T-helper 1 cell treated with Interleukin-12 subunit alpha and Interleukin-12 subunit beta and Interleukin-4 antibody, amounts not matched to agents 30 μg/mL and 1 μg/mL, for 36 hours (primary cell): ENCODE measurements at regions not wholly inside any gene's neighbourhood (a gene's known extent, or its start where the extent isn't known, plus 50 kb on each side); places are given as distances from the start of the nearest gene placed in this dataset.

Source experiments
- H3K27ac Mint-ChIP-seq: one replicate; pipeline ENCODE4 v1.8.0; 2021; ENCODE audit warnings: mild to moderate bottlenecking, mixed read lengths
- H3K27me3 Mint-ChIP-seq: one replicate; pipeline ENCODE4 v1.8.0; 2021; ENCODE audit warnings: low read depth, mixed read lengths
- H3K36me3 Mint-ChIP-seq: one replicate; pipeline ENCODE4 v1.8.0; 2021; ENCODE audit warnings: low read depth, mixed read lengths
- H3K4me1 Mint-ChIP-seq: one replicate; pipeline ENCODE4 v1.8.0; 2021; ENCODE audit warnings: low read depth, mixed read lengths
- H3K4me3 Mint-ChIP-seq: one replicate; pipeline ENCODE4 v1.8.0; 2021; ENCODE audit warnings: mild to moderate bottlenecking, moderate library complexity, mixed read lengths
- H3K9me3 Mint-ChIP-seq: one replicate; pipeline ENCODE4 v1.8.0; 2021; ENCODE audit warnings: mixed read lengths

DNA sequence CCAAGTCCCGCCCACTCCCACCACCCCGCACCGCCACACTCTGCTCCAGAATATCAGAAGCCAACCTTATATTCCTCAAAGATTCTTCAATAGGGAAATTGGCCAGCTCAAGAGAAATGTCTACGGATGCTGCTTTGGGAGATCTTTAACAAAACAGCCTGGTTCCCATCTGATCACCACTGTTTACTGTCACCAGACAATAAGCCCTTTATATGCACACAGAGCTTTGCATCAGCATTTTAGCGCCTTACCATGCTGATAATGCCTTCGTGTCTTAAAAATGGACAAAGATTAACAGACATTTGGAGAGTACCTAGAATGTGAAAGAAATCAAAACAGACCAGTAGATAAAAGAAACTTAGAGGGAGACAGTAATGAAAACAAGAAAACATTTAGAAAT lies 141.7 kb upstream of the SYT6 start:
- Mint-ChIP-seq H3K27me3 (peaks cover 13% of the 10 kb centered on the region), H3K27ac (no peak overlapping the region), H3K4me1 (no peaks in the 10 kb centered on the region), H3K9me3 (no peaks in the 10 kb centered on the region), H3K4me3 (no peak overlapping the region), H3K36me3 (no peaks in the 10 kb centered on the region)

DNA sequence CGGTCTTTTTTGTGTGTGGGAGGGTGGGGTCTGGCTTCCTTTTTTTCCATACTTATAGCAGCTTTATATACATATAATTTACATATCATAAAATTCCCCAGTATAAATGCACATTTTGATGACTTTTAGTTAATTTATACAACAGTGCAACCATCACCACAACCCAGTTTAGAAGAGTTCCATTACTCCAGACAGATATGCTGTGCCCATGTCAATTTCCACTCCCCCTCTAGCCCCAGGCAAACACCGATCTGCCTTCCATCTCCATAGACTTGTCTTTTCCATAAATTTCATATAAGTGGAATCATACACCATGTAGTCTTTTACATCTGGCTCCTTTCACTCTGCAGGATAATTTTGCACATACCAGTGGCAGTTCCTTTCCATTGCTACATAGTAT lies 139.2 kb upstream of the SYT6 start:
- H3K4me3 Mint-ChIP-seq, result no peak overlapping the region
- H3K27me3 Mint-ChIP-seq, result peaks cover 13% of the 10 kb centered on the region
- no peaks in the 10 kb centered on the region for H3K36me3 Mint-ChIP-seq
- H3K4me1 Mint-ChIP-seq, result no peaks in the 10 kb centered on the region
- H3K9me3 Mint-ChIP-seq, result no peaks in the 10 kb centered on the region
- H3K27ac Mint-ChIP-seq, result no peak overlapping the region

DNA sequence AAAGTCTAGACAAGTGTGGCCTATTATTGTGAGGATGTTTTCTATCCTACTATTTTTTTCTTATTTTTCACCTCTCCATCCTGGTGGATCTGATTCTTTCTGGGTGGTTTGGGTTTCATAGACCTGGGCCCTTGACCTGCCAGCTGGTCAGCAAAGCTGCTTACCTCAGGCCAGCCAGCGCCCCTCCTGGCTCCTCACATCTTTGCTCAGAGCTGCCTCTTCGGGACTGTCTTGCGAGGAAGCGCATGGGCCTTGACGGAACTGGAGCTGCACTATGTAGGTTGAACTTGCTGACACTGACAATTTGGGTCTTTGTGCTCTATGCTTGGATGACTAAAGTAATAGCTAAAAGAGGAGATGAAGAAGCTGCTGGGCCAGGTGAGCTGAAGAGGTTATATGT lies 138.5 kb upstream of the SYT6 start:
- Mint-ChIP-seq H3K9me3 (no peaks in the 10 kb centered on the region), H3K27ac (no peak overlapping the region), H3K4me1 (no peaks in the 10 kb centered on the region), H3K27me3 (peaks cover 13% of the 10 kb centered on the region), H3K36me3 (no peaks in the 10 kb centered on the region), H3K4me3 (no peak overlapping the region)

DNA sequence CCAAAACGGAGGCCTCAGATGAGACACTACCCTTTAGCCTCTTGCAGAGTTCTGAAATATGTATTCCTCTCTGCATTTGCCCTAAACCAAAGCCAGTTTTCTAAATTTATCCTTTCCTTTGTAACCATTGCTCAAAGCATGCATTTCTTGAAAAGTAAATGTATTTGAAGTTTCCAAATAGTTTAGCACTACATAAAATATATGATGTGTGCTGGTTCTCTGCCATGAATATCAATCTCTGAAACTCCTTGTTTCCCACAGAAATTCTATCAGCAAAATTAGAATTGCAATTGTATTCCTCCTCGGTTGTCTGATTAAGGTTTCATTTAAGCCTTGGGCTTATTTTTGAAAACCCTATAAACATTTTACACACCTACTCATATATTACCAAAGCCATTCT lies 137.1 kb upstream of the SYT6 start:
- no peak overlapping the region for H3K4me3 Mint-ChIP-seq
- H3K27ac Mint-ChIP-seq, result no peak overlapping the region
- no peaks in the 10 kb centered on the region for H3K9me3 Mint-ChIP-seq
- no peaks in the 10 kb centered on the region for H3K36me3 Mint-ChIP-seq
- peaks cover 13% of the 10 kb centered on the region for H3K27me3 Mint-ChIP-seq
- no peaks in the 10 kb centered on the region for H3K4me1 Mint-ChIP-seq

DNA sequence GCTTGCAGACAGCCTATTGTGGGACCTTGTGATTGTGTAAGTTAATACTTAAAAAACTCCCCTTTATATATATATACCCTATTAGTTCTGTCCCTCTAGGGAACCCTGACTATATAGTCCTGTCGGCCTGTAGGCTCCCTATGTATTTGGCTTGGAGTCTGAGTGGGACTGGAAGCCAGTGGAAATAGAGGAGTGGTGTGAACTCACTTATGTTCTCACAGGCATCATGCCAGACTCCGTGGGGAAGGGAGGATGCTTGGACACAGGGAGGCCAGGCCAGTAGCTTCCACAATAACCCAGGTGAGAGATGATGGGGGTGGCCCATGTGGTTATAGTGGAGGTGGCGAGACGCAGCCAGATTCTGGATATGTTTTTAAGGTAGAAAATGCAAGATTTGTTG lies 136.7 kb upstream of the SYT6 start:
- H3K36me3 Mint-ChIP-seq, result no peaks in the 10 kb centered on the region
- no peaks in the 10 kb centered on the region for H3K4me1 Mint-ChIP-seq
- H3K27me3 Mint-ChIP-seq, result peaks cover 10% of the 10 kb centered on the region
- no peak overlapping the region for H3K27ac Mint-ChIP-seq
- H3K4me3 Mint-ChIP-seq, result no peak overlapping the region
- H3K9me3 Mint-ChIP-seq, result no peaks in the 10 kb centered on the region

DNA sequence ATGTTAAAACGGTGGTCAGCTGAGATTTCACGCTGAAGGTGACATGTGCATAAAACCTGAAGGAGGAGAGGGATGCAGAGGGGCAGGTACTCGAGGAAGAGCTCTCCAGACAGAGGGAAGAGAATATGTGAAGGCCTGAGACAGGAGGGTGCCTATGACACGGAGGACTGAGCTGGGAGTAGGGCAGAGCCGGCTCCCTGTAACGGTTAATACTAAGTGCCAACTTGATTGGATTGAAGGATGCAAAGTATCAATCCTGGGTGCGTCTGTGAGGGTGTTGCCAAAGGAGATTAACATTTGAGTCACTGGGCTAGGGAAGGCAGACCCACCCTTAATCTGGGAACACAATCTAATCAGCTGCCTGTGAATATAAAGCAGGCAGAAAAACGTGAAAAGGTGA lies 136.2 kb upstream of the SYT6 start:
- H3K27me3 Mint-ChIP-seq, result peaks cover 9% of the 10 kb centered on the region
- H3K36me3 Mint-ChIP-seq, result no peaks in the 10 kb centered on the region
- H3K9me3 Mint-ChIP-seq, result no peaks in the 10 kb centered on the region
- H3K4me1 Mint-ChIP-seq, result no peaks in the 10 kb centered on the region
- H3K27ac Mint-ChIP-seq, result no peak overlapping the region
- H3K4me3 Mint-ChIP-seq, result no peak overlapping the region

DNA sequence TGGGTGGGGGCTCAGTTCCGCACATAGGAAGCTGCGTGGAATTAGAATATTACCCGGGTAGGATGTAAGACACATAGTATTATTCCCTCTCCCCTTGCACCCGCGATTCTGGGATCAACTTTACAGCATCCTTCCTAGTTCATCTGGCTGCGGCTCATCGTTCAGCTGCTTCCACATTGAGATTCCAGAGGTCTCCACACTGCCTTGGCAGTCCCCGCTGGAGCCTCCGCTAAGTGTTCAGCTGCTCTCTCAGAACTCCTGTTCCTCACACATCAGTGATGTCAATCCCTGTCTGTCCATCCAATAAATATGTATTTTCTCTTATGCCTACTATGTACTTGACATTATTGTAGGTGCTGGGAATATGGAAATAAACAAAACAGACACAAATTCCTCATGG lies 135.6 kb upstream of the SYT6 start:
- H3K27me3 Mint-ChIP-seq, result peaks cover 14% of the 10 kb centered on the region
- H3K27ac Mint-ChIP-seq, result no peak overlapping the region
- no peaks in the 10 kb centered on the region for H3K4me1 Mint-ChIP-seq
- no peaks in the 10 kb centered on the region for H3K36me3 Mint-ChIP-seq
- H3K9me3 Mint-ChIP-seq, result no peaks in the 10 kb centered on the region
- H3K4me3 Mint-ChIP-seq, result no peak overlapping the region

DNA sequence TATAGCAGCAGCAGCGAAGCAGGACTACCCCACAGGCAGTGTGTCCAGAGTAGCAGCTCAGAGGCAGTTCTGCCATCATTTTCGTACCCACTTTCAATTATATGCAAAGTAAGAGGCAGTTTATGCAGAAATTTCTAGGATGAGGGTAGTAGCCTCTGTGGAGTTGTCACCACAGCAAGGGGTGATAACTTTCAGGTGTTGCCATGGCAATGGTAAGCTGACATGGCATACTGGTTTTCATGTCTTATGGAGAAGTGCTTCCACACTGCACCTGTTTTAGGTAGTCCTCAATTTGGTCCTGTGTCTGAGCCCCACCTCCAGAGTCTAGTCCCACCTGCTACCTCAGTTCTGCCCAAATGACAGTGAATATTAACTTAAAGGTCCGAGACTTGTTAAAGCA lies 133.3 kb upstream of the SYT6 start:
- H3K27me3 Mint-ChIP-seq, result peaks cover 11% of the 10 kb centered on the region
- no peaks in the 10 kb centered on the region for H3K9me3 Mint-ChIP-seq
- H3K36me3 Mint-ChIP-seq, result no peaks in the 10 kb centered on the region
- no peak overlapping the region for H3K4me3 Mint-ChIP-seq
- H3K27ac Mint-ChIP-seq, result no peak overlapping the region
- H3K4me1 Mint-ChIP-seq, result peaks cover 2% of the 10 kb centered on the region

DNA sequence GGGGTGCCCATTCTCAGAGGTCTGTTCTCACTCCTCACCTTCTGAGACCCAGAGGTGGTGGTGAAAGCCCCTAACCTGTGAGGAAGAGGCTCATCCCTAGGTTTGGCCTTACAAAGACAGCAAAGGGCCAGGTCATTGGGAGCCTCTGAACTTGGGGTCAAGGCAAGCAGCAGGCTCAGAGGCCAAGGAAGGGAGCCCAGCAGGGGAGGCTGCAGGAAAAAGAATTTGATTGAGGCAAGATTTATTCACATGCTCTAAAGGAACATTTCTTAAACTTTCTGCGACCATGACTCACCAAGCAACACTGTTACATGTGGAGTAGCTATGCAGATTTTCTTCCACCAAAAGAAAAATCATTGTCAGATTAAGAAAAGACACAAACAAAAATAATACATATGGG lies 132.5 kb upstream of the SYT6 start:
- Mint-ChIP-seq H3K27me3 (peaks cover 11% of the 10 kb centered on the region), H3K4me3 (no peak overlapping the region), H3K4me1 (peaks cover 2% of the 10 kb centered on the region), H3K36me3 (no peaks in the 10 kb centered on the region), H3K27ac (no peak overlapping the region), H3K9me3 (no peaks in the 10 kb centered on the region)

DNA sequence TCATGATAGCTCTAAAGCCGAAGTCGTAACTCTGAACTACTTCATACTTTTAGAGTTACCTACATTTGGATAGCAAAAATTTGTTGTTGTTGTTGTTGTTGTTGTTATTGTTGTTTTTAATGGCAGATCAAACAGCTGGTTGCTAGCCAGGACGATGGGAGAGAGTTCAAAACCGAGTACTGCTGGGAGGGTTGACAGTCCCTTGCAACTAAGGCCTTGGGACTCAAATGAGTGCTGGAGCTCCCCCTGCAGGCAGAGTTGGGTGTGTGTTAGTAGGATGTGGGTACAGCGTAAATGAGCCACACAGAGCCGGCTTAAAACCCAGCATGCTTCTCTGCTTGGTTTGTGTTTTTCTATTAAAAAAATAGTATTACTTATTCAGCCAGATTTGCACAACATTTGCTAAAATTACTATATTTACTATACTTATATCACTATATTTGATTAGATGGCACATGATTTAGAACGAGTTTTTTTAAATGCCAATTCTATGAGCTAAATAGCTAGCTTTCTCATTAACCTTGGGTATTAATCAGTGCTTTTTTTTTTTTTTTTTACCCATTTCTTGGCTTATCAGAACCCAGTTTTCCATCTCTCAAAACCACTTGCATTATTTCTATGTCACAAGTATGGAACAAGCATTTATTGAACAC lies 129.2 kb upstream of the SYT6 start:
- no peak overlapping the region for H3K27ac Mint-ChIP-seq
- H3K4me3 Mint-ChIP-seq, result no peak overlapping the region
- H3K36me3 Mint-ChIP-seq, result no peaks in the 10 kb centered on the region
- H3K9me3 Mint-ChIP-seq, result no peaks in the 10 kb centered on the region
- H3K4me1 Mint-ChIP-seq, result peaks cover 2% of the 10 kb centered on the region
- peaks cover 16% of the 10 kb centered on the region for H3K27me3 Mint-ChIP-seq

DNA sequence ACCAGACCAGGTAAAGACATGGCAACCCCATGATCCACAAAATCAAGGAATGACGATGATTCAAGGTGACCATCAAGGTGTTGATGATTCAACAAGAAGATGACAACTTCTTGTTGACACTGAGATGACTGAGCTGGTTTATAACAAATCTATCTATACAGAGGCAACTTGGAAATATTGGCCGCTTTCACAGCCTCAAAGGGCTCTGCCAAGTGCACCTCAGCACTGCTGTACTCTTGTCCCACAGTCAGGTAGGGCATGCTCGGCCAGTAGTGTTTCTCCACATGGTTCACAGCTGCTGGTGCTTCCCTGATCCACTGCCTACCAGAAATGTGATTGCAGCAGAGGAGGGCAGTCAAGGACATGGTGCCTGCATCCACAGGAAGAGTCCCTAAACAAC lies 125.2 kb upstream of the SYT6 start:
- Mint-ChIP-seq H3K27me3 (peaks cover 34% of the 10 kb centered on the region), H3K9me3 (no peaks in the 10 kb centered on the region), H3K36me3 (no peaks in the 10 kb centered on the region), H3K27ac (no peak overlapping the region), H3K4me3 (no peak overlapping the region), H3K4me1 (peaks cover 2% of the 10 kb centered on the region)

DNA sequence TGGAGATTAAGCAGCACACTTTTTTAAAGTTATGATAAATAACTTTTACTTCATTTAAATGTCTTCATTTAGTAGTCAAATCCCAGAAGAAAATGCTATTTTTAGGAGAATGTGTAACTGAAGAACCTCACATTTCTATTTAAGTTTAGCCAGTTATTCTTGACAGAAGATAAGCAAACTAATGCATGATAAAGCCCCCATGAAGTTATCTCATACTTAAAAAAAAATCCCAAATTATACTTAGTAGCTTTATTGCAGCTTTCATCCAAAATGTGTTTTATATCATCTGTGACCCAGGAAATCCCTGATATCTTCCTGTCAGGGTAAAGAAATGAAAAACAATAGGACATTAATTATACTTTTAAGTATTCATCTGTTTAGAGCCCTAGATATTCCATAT lies 124.8 kb upstream of the SYT6 start:
- H3K4me1 Mint-ChIP-seq, result peaks cover 2% of the 10 kb centered on the region
- H3K36me3 Mint-ChIP-seq, result no peaks in the 10 kb centered on the region
- H3K9me3 Mint-ChIP-seq, result no peaks in the 10 kb centered on the region
- no peak overlapping the region for H3K27ac Mint-ChIP-seq
- peaks cover 34% of the 10 kb centered on the region for H3K27me3 Mint-ChIP-seq
- no peak overlapping the region for H3K4me3 Mint-ChIP-seq

DNA sequence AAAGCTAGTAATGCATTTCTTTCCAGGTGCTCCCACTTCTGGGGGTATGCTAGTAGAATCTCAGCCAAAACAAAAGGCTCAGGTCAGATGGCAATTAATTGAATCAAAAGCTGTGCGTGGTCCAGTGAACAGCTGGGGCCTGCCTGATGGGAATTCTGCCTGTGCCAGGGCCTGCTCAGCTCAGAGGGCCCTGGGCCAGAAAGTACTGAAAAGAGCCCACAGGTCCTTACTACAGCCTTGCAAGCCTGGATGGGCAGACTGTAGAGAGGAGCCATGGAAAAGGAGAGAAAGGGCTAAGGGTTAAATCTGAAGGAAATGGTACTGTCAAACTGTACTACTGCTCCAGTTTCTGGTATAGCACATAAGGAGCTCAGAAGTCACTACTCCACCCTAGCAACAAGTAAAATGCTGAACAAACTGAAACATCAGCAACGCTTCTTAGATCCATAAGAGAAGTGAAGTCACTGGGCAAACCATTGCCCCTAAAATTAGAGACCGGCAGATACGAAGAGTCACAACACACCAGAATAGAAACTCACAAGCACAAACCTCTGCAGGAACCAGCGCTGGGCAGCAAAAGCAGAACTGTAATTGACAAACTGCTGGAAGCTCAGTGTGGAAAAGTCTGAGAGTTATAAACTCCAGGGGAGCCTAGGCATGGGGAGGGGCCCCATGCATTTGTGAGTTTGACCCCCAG lies 121.1 kb upstream of the SYT6 start:
- H3K36me3 Mint-ChIP-seq, result no peaks in the 10 kb centered on the region
- H3K27me3 Mint-ChIP-seq, result peaks cover 34% of the 10 kb centered on the region
- H3K9me3 Mint-ChIP-seq, result no peaks in the 10 kb centered on the region
- H3K4me3 Mint-ChIP-seq, result no peak overlapping the region
- H3K4me1 Mint-ChIP-seq, result no peaks in the 10 kb centered on the region
- H3K27ac Mint-ChIP-seq, result no peak overlapping the region

DNA sequence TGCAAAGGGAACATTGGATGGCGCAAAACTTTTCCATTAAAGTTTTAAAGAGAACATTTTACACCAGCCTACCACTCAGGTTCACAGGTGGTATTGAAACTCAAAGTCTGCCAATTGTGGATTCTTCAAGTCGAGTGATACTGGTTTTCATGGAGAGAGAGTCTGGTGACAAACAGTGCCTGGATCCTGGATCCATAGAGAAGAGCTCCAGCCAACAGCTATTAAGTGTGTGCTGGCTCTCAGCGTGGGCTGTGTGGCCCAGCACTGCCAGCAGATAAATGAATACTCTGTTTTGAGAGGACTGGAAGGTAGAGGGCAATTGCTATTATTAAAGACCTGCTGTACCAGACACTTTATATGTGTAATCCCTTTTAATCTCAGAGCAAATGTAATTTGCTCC lies 118.9 kb upstream of the SYT6 start:
- no peak overlapping the region for H3K4me3 Mint-ChIP-seq
- H3K9me3 Mint-ChIP-seq, result no peaks in the 10 kb centered on the region
- H3K27ac Mint-ChIP-seq, result no peak overlapping the region

DNA sequence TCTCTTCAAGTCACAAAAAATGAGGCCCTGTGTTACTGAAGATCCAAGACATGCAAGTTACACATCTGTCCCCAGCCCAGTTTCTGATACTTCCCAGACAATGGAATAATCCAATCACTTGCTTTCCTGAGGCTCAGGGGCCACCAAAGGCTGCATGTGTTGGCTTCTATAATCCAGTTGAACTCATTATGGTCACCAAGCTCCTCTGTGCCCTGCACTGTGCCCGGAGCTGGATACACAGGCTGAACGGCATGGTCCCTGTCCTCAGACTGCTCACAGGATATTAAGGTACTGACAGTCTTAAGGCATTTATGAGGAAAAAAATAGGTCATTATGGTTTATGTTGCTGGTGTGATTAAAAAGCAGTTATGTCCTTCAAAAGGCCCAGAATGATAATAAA lies 117.0 kb upstream of the SYT6 start:
- H3K4me3 Mint-ChIP-seq, result no peak overlapping the region
- H3K27ac Mint-ChIP-seq, result no peak overlapping the region
- H3K4me1 Mint-ChIP-seq, result no peaks in the 10 kb centered on the region
- H3K27me3 Mint-ChIP-seq, result peaks cover 10% of the 10 kb centered on the region
- H3K9me3 Mint-ChIP-seq, result no peaks in the 10 kb centered on the region
- no peaks in the 10 kb centered on the region for H3K36me3 Mint-ChIP-seq

More for the DNA sequence above, 118.9 kb upstream of the SYT6 start:
- Mint-ChIP-seq H3K4me1 (no peaks in the 10 kb centered on the region), H3K36me3 (no peaks in the 10 kb centered on the region), H3K27me3 (peaks cover 24% of the 10 kb centered on the region)
